GM18870 (cell line): ENCODE measurements at regions not wholly inside any gene's neighbourhood (a gene's known extent, or its start where the extent isn't known, plus 50 kb on each side); places are given as distances from the start of the nearest gene placed in this dataset.

Experiments
- ATAC-seq: cut with Tn5 transposase; IDR thresholded peaks from one replicate; pipeline ENCODE4 v1.9.1; 2021; ENCODE audit warnings: moderate library complexity; ENCODE audit not compliant: unreplicated experiment

- ATAC-seq: no peak
Measured at GRCh38 chr18:77896586-77897252, 647.1 kb downstream of the GALR1 start.

DNA sequence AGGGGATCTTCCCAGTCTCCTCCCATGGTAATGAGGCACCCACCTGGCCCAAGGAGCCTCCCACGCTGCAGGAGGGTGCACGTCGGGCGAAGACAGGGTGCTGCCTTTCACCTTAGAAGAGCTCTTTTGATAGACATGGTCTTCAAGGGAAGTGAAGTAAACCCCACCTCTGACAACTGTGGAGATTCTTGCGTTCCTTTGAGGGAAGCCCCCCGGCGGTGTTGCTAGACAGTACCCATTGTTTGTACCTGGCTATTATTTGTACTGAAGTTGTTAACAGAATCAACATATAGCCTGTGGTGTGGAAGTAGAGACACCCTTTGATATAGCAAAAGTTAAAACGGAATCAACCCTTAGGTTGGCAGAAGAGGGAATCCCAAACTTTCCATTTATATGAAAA lies 648.0 kb downstream of the GALR1 start:
- ATAC-seq: no peak

GRCh38 chr18:77899972-77900754 lies 650.5 kb downstream of the GALR1 start:
- peak; percentile 90 for ATAC-seq

GRCh38 chr18:77905011-77905410 lies 655.4 kb downstream of the GALR1 start:
- no peak for ATAC-seq

DNA sequence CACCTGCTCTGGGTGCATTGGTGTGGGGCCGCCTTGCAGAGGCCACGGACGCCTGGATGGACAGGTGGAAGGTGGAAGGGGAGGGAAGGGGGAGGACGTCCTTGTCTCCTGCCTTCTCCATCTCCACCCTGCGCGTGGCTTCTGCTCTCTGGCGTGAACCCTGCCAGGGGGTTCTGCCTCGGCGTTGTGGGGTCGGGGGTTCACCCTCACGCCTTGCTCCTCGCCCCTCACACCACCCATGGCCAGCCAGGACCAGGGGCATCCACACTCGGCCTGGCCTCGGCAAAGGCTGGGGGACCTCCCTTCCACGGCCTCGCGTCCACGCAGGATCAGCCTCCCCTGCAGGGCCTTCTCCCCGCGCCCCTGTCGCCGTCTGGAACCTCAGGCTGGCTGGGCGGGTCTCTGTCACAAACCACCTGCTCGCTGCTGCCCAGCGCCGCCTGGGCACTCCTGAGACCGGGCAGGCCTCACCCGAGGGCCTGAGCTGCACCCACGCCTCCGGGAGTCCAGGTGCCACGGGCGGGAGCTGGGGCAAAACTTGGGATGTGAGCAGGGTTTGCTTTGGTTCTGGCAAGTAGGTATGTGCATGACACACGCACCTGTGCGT lies 655.9 kb downstream of the GALR1 start:
- ATAC-seq: no peak

GRCh38 chr18:77906103-77906892 lies 656.6 kb downstream of the GALR1 start:
- ATAC-seq: no peak

- ATAC-seq: no peak
Measured at GRCh38 chr18:77910347-77910746, 660.7 kb downstream of the GALR1 start.

GRCh38 chr18:77911971-77912605 lies 662.4 kb downstream of the GALR1 start:
- no peak for ATAC-seq

DNA sequence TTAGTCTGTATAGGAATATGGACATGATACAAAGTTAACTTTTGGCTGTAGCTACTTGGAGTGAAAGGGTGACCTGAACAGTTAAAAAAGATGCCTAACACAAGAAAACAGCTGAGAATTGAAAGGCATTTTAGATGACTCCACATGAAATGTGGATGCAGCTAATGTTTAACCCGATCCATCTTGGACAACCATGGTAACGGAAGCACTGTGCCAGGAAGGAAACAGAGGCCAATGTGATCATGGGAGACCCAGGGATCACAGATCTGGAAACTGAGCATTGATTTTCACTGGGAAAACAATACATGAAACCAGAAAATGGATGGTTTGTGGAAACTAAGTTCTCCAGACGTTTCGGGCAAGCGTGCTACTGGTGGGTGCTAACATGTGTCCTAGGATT lies 669.1 kb downstream of the GALR1 start:
- no peak for ATAC-seq

- ATAC-seq: no peak
Measured at GRCh38 chr18:77919923-77920322, 670.3 kb downstream of the GALR1 start.

DNA sequence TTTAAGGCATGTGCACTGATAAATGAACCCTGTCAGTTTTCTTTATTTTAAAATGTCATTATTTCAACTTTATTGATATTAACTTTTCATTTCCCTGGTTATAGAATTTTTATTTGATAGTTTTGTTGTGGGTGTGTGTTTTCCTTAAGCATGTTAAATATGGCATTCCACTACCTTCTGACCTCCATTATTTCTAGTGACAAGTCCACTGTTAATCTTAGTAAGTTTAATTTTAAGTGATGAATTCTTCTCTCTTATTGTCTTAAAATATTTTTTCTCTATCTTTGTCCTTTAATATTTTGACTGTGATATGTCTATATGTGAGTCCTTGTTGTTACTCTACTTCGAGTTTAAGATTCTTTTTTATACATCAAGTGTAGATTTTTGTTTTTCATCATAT lies 685.7 kb downstream of the GALR1 start:
- no peak for ATAC-seq

- no peak for ATAC-seq
Measured at GRCh38 chr18:77940566-77940965, 690.9 kb downstream of the GALR1 start.

GRCh38 chr18:77944533-77944932 lies 694.9 kb downstream of the GALR1 start:
- no peak for ATAC-seq

GRCh38 chr18:77948567-77948966 lies 698.9 kb downstream of the GALR1 start:
- no peak for ATAC-seq

- ATAC-seq: no peak
Measured at GRCh38 chr18:77949355-77949973, 699.8 kb downstream of the GALR1 start.

- no peak for ATAC-seq
Measured at GRCh38 chr18:77959248-77959647, 709.6 kb downstream of the GALR1 start.

DNA sequence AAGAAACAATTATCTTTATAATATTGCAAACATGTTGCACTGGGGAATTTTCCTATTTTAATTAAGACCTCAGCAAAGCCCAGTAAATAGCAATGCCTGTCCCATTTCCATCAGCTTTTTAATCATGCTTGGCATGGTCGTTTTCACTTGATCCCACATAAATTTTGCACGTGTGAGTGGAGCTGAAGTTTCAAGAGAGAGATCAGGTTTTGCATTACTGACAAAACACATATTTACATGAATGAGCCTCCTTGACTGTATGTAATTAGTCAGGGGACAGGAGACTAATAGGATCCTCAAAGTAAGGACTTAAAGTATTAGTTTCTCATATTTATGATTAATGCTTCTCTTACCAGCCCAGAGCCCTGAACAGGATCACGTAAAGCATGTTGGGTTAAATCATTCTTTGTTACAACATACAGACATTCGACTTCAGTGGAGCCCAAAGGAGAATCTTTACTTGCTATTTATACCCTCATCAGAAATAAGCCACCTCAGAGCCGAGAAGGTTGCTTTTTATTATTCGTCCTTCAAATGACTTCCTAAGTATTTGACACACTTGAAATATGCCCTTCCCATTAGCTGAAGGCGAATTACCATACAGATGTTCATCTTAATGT lies 711.3 kb downstream of the GALR1 start:
- ATAC-seq: no peak

GRCh38 chr18:77967071-77967470 lies 717.4 kb downstream of the GALR1 start:
- ATAC-seq: no peak

GRCh38 chr18:77967791-77968190 lies 718.1 kb downstream of the GALR1 start:
- ATAC-seq: no peak

GRCh38 chr18:77969972-77970371 lies 720.3 kb downstream of the GALR1 start:
- no peak for ATAC-seq
